ENCODE measurements at regions not wholly inside any gene's neighbourhood (a gene's known extent, or its start where the extent isn't known, plus 50 kb on each side); places are given as distances from the start of the nearest gene placed in this dataset.

DNA sequence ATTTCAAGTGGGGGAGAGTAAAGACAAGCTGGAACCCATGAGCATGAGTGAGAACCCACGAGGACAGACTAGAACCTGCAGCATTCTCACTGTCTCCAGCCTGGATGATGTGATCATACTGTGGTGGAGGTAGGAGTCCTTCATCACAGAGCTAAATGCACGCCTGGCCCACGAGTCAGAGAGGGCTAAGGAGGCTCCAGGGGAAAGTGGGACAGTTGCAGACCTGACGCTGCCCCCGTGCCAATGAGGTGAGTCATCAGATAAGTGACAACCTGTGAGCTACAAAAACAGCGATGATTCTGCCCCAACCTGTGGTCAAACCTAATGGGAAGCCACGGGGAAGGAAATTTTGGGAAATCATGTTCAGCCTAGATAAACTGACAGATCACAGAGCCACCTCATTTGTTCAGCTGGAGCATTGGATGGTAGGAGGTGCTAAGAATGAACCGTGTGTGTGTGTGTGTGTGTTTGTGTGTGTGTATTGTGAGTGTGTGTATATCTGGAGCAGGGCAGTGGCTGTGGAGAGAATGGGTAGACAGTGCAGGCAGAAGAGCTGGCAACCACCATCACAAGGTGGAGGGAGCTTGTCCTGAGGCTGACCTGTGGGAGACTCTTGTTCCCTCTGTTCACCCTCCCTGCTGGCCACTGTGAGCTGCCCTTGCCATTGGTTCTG, 131.8 kb downstream of the UTP18 start:
- no peak overlapping the region for H3K4me2 ChIP-seq (ENCODE audit: low read depth, low read length, poor library complexity, severe bottlenecking)
- no peaks in the 10 kb centered on the region for H4K20me1 ChIP-seq (ENCODE audit: low read depth, low read length)
- no peak overlapping the region for H2AFZ ChIP-seq (ENCODE audit: low read depth, low read length, severe bottlenecking)
- H3K79me2 ChIP-seq (ENCODE audit: insufficient read depth, low read length), result no peaks in the 10 kb centered on the region
- H3K9me3 ChIP-seq (ENCODE audit: insufficient read depth, low read length), result no peaks in the 10 kb centered on the region
- no peak overlapping the region for H3K9ac ChIP-seq (ENCODE audit: low read length)
- H3K36me3 ChIP-seq (ENCODE audit: low read length), result no peaks in the 10 kb centered on the region
- H3K27me3 ChIP-seq (ENCODE audit: low read length), result no peaks in the 10 kb centered on the region
- no peak overlapping the region for H3K4me3 ChIP-seq (ENCODE audit: insufficient read depth, low read length, poor library complexity, severe bottlenecking)
- no peaks in the 10 kb centered on the region for H3F3A ChIP-seq (ENCODE audit: insufficient read depth)
- no peaks in the 10 kb centered on the region for H3K9me2 ChIP-seq (replicated peaks; ENCODE audit: insufficient read depth, low read length)
- TF ChIP-seq EZH2phosphoT487 (conservative IDR thresholded peaks at IDR 0.05; ENCODE audit: low read length), result no peak
- TF ChIP-seq, protein P1, sequence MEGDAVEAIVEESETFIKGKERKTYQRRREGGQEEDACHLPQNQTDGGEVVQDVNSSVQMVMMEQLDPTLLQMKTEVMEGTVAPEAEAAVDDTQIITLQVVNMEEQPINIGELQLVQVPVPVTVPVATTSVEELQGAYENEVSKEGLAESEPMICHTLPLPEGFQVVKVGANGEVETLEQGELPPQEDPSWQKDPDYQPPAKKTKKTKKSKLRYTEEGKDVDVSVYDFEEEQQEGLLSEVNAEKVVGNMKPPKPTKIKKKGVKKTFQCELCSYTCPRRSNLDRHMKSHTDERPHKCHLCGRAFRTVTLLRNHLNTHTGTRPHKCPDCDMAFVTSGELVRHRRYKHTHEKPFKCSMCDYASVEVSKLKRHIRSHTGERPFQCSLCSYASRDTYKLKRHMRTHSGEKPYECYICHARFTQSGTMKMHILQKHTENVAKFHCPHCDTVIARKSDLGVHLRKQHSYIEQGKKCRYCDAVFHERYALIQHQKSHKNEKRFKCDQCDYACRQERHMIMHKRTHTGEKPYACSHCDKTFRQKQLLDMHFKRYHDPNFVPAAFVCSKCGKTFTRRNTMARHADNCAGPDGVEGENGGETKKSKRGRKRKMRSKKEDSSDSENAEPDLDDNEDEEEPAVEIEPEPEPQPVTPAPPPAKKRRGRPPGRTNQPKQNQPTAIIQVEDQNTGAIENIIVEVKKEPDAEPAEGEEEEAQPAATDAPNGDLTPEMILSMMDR (IDR thresholded peaks at IDR 0.05; ENCODE audit: insufficient read depth, low read length, poor library complexity, severe bottlenecking), result no peak
- H3K27ac ChIP-seq (ENCODE audit: low read depth, low read length), result no peak overlapping the region

DNA sequence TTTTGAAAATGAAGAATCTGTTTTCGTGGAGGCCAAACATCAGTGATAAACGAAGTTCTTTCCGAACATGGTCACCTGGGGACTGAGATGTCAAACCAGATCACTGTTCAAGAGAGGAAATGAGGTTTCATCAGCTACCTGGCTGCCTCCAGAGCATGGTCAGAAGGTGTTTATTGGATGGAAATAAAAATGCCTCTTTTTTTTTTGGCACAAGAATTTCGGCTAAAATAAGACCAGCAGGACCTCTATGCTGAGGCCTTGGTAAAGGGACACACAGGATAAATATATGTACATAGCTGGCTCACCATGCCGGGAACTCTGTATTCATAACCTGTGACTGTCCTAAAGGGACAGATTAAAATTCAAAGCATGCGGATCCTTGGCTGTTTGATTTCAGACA, 135.3 kb downstream of the UTP18 start:
- Histone ChIP-seq H3K79me2 (ENCODE audit: insufficient read depth, low read length) (no peaks in the 10 kb centered on the region), H4K20me1 (ENCODE audit: low read depth, low read length) (no peaks in the 10 kb centered on the region), H3K4me2 (ENCODE audit: low read depth, low read length, poor library complexity, severe bottlenecking) (no peak overlapping the region), H3K27me3 (ENCODE audit: low read length) (no peaks in the 10 kb centered on the region), H3K4me3 (ENCODE audit: insufficient read depth, low read length, poor library complexity, severe bottlenecking) (no peak overlapping the region), H3K9ac (ENCODE audit: low read length) (no peak overlapping the region), H3K27ac (ENCODE audit: low read depth, low read length) (no peak overlapping the region), H3K36me3 (ENCODE audit: low read length) (no peaks in the 10 kb centered on the region), H3F3A (ENCODE audit: insufficient read depth) (no peaks in the 10 kb centered on the region), H3K9me3 (ENCODE audit: insufficient read depth, low read length) (no peaks in the 10 kb centered on the region), H3K9me2 (replicated peaks; ENCODE audit: insufficient read depth, low read length) (no peaks in the 10 kb centered on the region), H2AFZ (ENCODE audit: low read depth, low read length, severe bottlenecking) (no peak overlapping the region)
- TF ChIP-seq EZH2phosphoT487 (conservative IDR thresholded peaks at IDR 0.05; ENCODE audit: low read length), result no peak
- TF ChIP-seq, protein P1 (IDR thresholded peaks at IDR 0.05; ENCODE audit: insufficient read depth, low read length, poor library complexity, severe bottlenecking), result no peak

GRCh38 chr17:51397361-51398127, 137.2 kb downstream of the UTP18 start:
- no peaks in the 10 kb centered on the region for H3K36me3 ChIP-seq (ENCODE audit: low read length)
- no peaks in the 10 kb centered on the region for H4K20me1 ChIP-seq (ENCODE audit: low read depth, low read length)
- H2AFZ ChIP-seq (ENCODE audit: low read depth, low read length, severe bottlenecking), result no peak overlapping the region
- no peaks in the 10 kb centered on the region for H3K9me3 ChIP-seq (ENCODE audit: insufficient read depth, low read length)
- no peaks in the 10 kb centered on the region for H3F3A ChIP-seq (ENCODE audit: insufficient read depth)
- TF ChIP-seq, protein P1 (IDR thresholded peaks at IDR 0.05; ENCODE audit: insufficient read depth, low read length, poor library complexity, severe bottlenecking), result no peak
- no peak overlapping the region for H3K9ac ChIP-seq (ENCODE audit: low read length)
- H3K4me2 ChIP-seq (ENCODE audit: low read depth, low read length, poor library complexity, severe bottlenecking), result no peak overlapping the region
- no peaks in the 10 kb centered on the region for H3K9me2 ChIP-seq (replicated peaks; ENCODE audit: insufficient read depth, low read length)
- H3K4me3 ChIP-seq (ENCODE audit: insufficient read depth, low read length, poor library complexity, severe bottlenecking), result no peak overlapping the region
- H3K79me2 ChIP-seq (ENCODE audit: insufficient read depth, low read length), result no peaks in the 10 kb centered on the region
- H3K27me3 ChIP-seq (ENCODE audit: low read length), result no peaks in the 10 kb centered on the region
- H3K27ac ChIP-seq (ENCODE audit: low read depth, low read length), result no peak overlapping the region
